Endothelial cell of umbilical vein (primary cell): ENCODE measurements at regions not wholly inside any gene's neighbourhood (a gene's known extent, or its start where the extent isn't known, plus 50 kb on each side); places are given as distances from the start of the nearest gene placed in this dataset.

Experiments used
- BruUV-seq: library from RNA; stranded (reverse); fragments of 400-500 nt; replicated peaks from 2 replicates; lab custom pipeline; 2021; lab: Mats Ljungman, UMichigan
- CTCF ChIA-PET: fragments of 300-600, 350-600 bp; sonication (Branson Sonifier 250); formaldehyde crosslinking; loops from one replicate; lab custom pipeline; 2021; ENCODE audit warnings: antibody characterized with exemption, inconsistent platforms; lab: Charles Lee
- POLR2A ChIA-PET: fragments of 300-600, 350-600 bp; sonication (Branson Sonifier 250); formaldehyde crosslinking; loops from one replicate; lab custom pipeline; 2021; ENCODE audit warnings: antibody characterized with exemption, inconsistent platforms; lab: Charles Lee
- DNase-seq: peaks from one replicate; pipeline ENCODE4 v3.0.0-alpha.2; 2011; ENCODE audit warnings: low read depth, low spot score
- FAIRE-seq: peaks from 2 replicates; lab custom pipeline; 2011; peaks lifted over from hg19 to GRCh38; lab: Jason Lieb, UNC
- H2AFZ ChIP-seq: 2 replicates; pipeline ENCODE4 v1.6.0; 2012; ENCODE audit warnings: low read depth, low read length, control low read depth, inconsistent platforms
- H3K27ac ChIP-seq: 2 replicates; pipeline ENCODE4 v1.5.1; 2011; ENCODE audit warnings: low read depth, mild to moderate bottlenecking, control low read depth, low read length, moderate library complexity; ENCODE audit not compliant: insufficient read depth
- H3K27me3 ChIP-seq, 2 experiments: 2 replicates each; pipeline versions ENCODE4 v1.6.0 to v1.6.1; 2011; ENCODE audit warnings: low read length in 2 of 2, mixed read lengths in 1 of 2; ENCODE audit not compliant: control insufficient read depth in 2 of 2, insufficient read depth in 2 of 2
- H3K36me3 ChIP-seq, 2 experiments: 2 replicates in 1 of 2; 3 replicates in 1 of 2; pipeline ENCODE4 v1.5.1; 2011; ENCODE audit warnings: low read length in 2 of 2, mild to moderate bottlenecking in 1 of 2, moderate library complexity in 1 of 2; ENCODE audit not compliant: control insufficient read depth in 2 of 2, insufficient read depth in 2 of 2; ENCODE audit errors: extremely low read depth in 1 of 2
- H3K4me1 ChIP-seq: 3 replicates; pipeline ENCODE4 v1.5.1; 2011; ENCODE audit warnings: mild to moderate bottlenecking, low read length; ENCODE audit not compliant: control insufficient read depth, insufficient read depth; ENCODE audit errors: extremely low read depth
- H3K4me2 ChIP-seq: 2 replicates; pipeline ENCODE4 v1.6.1; 2011; ENCODE audit warnings: low read length, control low read depth, mixed read lengths; ENCODE audit not compliant: insufficient read depth
- H3K4me3 ChIP-seq, 3 experiments: fragments of 200-600 bp in 1 of 3; sonication (generic), shearing (Covaris generic) in 1 of 3; replicated peaks in 1 of 3; 2 replicates each; pipeline ENCODE4 v1.5.1; 2011 to 2016; ENCODE audit warnings: control low read depth in 3 of 3, low read length in 3 of 3, mild to moderate bottlenecking in 2 of 3, inconsistent platforms in 1 of 3, low read depth in 1 of 3, moderate library complexity in 1 of 3; ENCODE audit not compliant: insufficient read depth in 1 of 3
- H3K79me2 ChIP-seq: 2 replicates; pipeline ENCODE4 v1.6.0; 2012; ENCODE audit warnings: low read length, inconsistent platforms; ENCODE audit not compliant: control insufficient read depth, insufficient read depth
- H3K9ac ChIP-seq: replicated peaks from 2 replicates; pipeline ENCODE3; 2011; ENCODE audit warnings: low read length, control low read depth; ENCODE audit not compliant: insufficient read depth; ENCODE audit errors: extremely low read depth
- H3K9me1 ChIP-seq: replicated peaks from 3 replicates; pipeline ENCODE4 v1.6.0; 2011; ENCODE audit warnings: mild to moderate bottlenecking, low read length; ENCODE audit not compliant: control insufficient read depth, insufficient read depth; ENCODE audit errors: extremely low read depth
- H3K9me3 ChIP-seq: replicated peaks from 2 replicates; pipeline ENCODE4 v1.5.1; 2012; ENCODE audit warnings: low read length, inconsistent platforms; ENCODE audit not compliant: control insufficient read depth, insufficient read depth
- H4K20me1 ChIP-seq: replicated peaks from 2 replicates; pipeline ENCODE3; 2011; ENCODE audit warnings: mild to moderate bottlenecking, low read length; ENCODE audit not compliant: control insufficient read depth, insufficient read depth; ENCODE audit errors: extremely low read depth
- EZH2 ChIP-seq: IDR thresholded peaks from 2 replicates; pipeline ENCODE4 v1.6.1; 2012; ENCODE audit warnings: borderline replicate concordance, low read depth, mild to moderate bottlenecking, moderate library complexity, low read length, inconsistent platforms; ENCODE audit not compliant: severe bottlenecking
- FOS ChIP-seq: IDR thresholded peaks from 2 replicates; pipeline ENCODE4 v1.6.1; 2011; ENCODE audit warnings: mild to moderate bottlenecking, low read length, moderate library complexity, borderline replicate concordance; ENCODE audit not compliant: insufficient read depth
- GATA2 ChIP-seq: IDR thresholded peaks from 2 replicates; pipeline ENCODE4 v1.7.0; 2011; ENCODE audit warnings: low read depth, mild to moderate bottlenecking, moderate library complexity, mixed read lengths, low read length; ENCODE audit not compliant: insufficient read length, insufficient read depth
- MYC ChIP-seq: IDR thresholded peaks from one replicate; pipeline ENCODE4 v1.6.1; 2011; ENCODE audit warnings: mild to moderate bottlenecking, low read depth, low read length
- POLR2A ChIP-seq: IDR thresholded peaks from 2 replicates; pipeline ENCODE4 v1.6.1; 2012; ENCODE audit warnings: low read depth, mild to moderate bottlenecking, control low read depth, low read length
- POLR2AphosphoS5 ChIP-seq: IDR thresholded peaks from 2 replicates; pipeline ENCODE4 v1.6.1; 2012; ENCODE audit warnings: low read depth, mild to moderate bottlenecking, control low read depth, low read length, moderate library complexity; ENCODE audit not compliant: insufficient read depth
- dilution Hi-C: fragments of 300-500 bp; cut with MboI; formaldehyde crosslinking; loops from one replicate; pipeline ENCODE4 v1.15.0; 2019; ENCODE audit warnings: low sequenced_read_pairs; ENCODE audit not compliant: extremely low pct_ligation_motif_present
- intact Hi-C: fragments of 100-400 bp; cut with micrococcal nuclease; formaldehyde crosslinking; loops from one replicate; pipeline ENCODE4 v1.10.0; 2022
- TF ChIP-seq, protein P1 (sequence below): IDR thresholded peaks from 2 replicates; pipeline ENCODE4 v1.6.1; 2011; ENCODE audit not compliant: insufficient read depth, insufficient read length
- TF ChIP-seq, protein P2 (sequence below), 2 donors: IDR thresholded peaks; 1 replicate in 1 of 2; 2 replicates in 1 of 2; pipeline ENCODE4 v1.5.1; 2011; ENCODE audit warnings: low read length in 2 of 2, mild to moderate bottlenecking in 2 of 2, moderate library complexity in 2 of 2, control low read depth in 1 of 2, inconsistent platforms in 1 of 2, low read depth in 1 of 2; ENCODE audit not compliant: insufficient read depth in 1 of 2; ENCODE audit errors: extremely low read depth in 1 of 2

DNA sequence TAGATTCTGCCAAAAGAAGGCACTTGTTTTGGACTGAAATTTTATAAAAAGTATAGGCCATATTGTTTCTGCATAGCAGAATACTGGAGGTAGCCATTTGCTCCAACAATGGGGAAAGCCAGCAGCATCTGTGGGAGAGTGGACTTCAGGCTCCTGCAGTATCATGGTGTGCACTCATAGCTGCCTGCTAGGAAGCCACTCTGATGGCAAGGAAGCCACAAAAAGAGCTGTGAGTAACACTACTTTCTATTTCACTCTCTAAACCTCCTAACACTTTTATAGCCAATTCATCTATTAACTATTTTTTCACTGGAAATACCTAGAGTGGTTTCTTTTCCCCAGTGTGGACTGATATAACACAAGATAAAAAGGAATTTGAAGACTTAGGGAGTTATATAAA, 144.4 kb upstream of the KCNJ3 start:
- DNase-seq = no peak
- Histone ChIP-seq H3K79me2 (no peaks in the 10 kb centered on the region), H3K9ac (no peak overlapping the region), H2AFZ (no peak overlapping the region), H3K27me3 (no peaks in the 10 kb centered on the region), H3K4me3 (no peak overlapping the region), H3K27ac (no peak overlapping the region), H4K20me1 (no peaks in the 10 kb centered on the region), H3K4me1 (no peaks in the 10 kb centered on the region), H3K36me3 (no peaks in the 10 kb centered on the region), H3K9me3 (no peaks in the 10 kb centered on the region), H3K4me2 (no peak overlapping the region), H3K9me1 (no peaks in the 10 kb centered on the region)
- TF ChIP-seq MYC (no peak), POLR2A (no peak), EZH2 (no peak), FOS (no peak)
- TF ChIP-seq, protein P1, sequence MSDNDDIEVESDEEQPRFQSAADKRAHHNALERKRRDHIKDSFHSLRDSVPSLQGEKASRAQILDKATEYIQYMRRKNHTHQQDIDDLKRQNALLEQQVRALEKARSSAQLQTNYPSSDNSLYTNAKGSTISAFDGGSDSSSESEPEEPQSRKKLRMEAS = no peak
- TF ChIP-seq, protein P2, sequence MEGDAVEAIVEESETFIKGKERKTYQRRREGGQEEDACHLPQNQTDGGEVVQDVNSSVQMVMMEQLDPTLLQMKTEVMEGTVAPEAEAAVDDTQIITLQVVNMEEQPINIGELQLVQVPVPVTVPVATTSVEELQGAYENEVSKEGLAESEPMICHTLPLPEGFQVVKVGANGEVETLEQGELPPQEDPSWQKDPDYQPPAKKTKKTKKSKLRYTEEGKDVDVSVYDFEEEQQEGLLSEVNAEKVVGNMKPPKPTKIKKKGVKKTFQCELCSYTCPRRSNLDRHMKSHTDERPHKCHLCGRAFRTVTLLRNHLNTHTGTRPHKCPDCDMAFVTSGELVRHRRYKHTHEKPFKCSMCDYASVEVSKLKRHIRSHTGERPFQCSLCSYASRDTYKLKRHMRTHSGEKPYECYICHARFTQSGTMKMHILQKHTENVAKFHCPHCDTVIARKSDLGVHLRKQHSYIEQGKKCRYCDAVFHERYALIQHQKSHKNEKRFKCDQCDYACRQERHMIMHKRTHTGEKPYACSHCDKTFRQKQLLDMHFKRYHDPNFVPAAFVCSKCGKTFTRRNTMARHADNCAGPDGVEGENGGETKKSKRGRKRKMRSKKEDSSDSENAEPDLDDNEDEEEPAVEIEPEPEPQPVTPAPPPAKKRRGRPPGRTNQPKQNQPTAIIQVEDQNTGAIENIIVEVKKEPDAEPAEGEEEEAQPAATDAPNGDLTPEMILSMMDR (IDR thresholded peaks at IDR 0.05; ENCODE audit: extremely low read depth in 1 of 2, insufficient read depth in 1 of 2, low read depth in 1 of 2, low read length in 2 of 2) = no peak
- dilution Hi-C loops = no loop called here
- BruUV-seq = no TSS peak
- POLR2A ChIA-PET = no interaction called here
- CTCF ChIA-PET = no interaction called here
- intact Hi-C loops = no loop called here
- no peak for FAIRE-seq

DNA sequence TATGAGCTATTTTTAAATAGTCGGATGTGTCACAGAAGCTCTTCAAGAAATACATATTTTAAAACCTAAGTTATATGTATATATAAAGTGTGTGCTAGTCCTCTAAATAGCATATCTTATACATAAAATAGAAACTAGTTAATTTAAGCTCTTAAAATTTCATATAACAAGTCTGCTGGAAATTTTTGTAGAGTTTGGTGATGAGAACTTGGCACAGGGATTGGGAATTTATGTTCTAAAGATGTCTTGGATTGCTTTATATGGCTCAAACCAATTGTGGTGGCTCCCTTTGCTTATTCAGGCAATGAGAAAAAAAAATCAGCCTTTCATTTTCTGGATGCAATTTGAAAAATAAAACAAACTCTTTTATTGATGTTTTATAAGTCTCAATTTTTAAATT, 142.8 kb upstream of the KCNJ3 start:
- H3K9me3 ChIP-seq = no peaks in the 10 kb centered on the region
- no peak for DNase-seq
- intact Hi-C loops = no loop called here
- ChIA-PET CTCF (interaction anchor here (1.1 to 1.3 kb wide), 2 partner anchors 19 to 44 kb away, joined by 3 read pairs; no protein-coding TSS in a partner anchor), POLR2A (no interaction called here)
- H3K27me3 ChIP-seq = no peaks in the 10 kb centered on the region
- TF ChIP-seq MYC = no peak
- TF ChIP-seq, protein P2 (IDR thresholded peaks at IDR 0.05; ENCODE audit: extremely low read depth in 1 of 2, insufficient read depth in 1 of 2, low read depth in 1 of 2, low read length in 2 of 2) = no peak
- TF ChIP-seq FOS = no peak
- TF ChIP-seq EZH2 = no peak
- no peak for TF ChIP-seq POLR2AphosphoS5
- TF ChIP-seq GATA2 = no peak
- TF ChIP-seq, protein P1 = no peak
- H3K4me3 ChIP-seq = no peak overlapping the region
- H4K20me1 ChIP-seq = no peaks in the 10 kb centered on the region
- no peak for FAIRE-seq
- no peaks in the 10 kb centered on the region for H3K4me1 ChIP-seq
- no peaks in the 10 kb centered on the region for H3K36me3 ChIP-seq
- no peak overlapping the region for H3K27ac ChIP-seq
- H3K9me1 ChIP-seq = no peaks in the 10 kb centered on the region
- H3K9ac ChIP-seq = no peak overlapping the region
- no peaks in the 10 kb centered on the region for H3K79me2 ChIP-seq
- no peak overlapping the region for H3K4me2 ChIP-seq
- no TSS peak for BruUV-seq
- H2AFZ ChIP-seq = no peak overlapping the region
- dilution Hi-C loops = no loop called here
